Skin of body (tissue), 1 donor: ENCODE measurements at regions not wholly inside any gene's neighbourhood (a gene's known extent, or its start where the extent isn't known, plus 50 kb on each side); places are given as distances from the start of the nearest gene placed in this dataset.
"Not testable (repeated sequence)": the region's sequence is repeated elsewhere in the genome, so short reads cannot be mapped to it uniquely, and the experiment has no call there.

Experiments used
- DNase-seq: peaks from one replicate; lab custom pipeline; 2025; lab: John Stamatoyannopoulos, UW

- DNase-seq: no peak
Observed at GRCh38 chr4:116668190-116668589, 417.2 kb downstream of the TRAM1L1 start.

DNA sequence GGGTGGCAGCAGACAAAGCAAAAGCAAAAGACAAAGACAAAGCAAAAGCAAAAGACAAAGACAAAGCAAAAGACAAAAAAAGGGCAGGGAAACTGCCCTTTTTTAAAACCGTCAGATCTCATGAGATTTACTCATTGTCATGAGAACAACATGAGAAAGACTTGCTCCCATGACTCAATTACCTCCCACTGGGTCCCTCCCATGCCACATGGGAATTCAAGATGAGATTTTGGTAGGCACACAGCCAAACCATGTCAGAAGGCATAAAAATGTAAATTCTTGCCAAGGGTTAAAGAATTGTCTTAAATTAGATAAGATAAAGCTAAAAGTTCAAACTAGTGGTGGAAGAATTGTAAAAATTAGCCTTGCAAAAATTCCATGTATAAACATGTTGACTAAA lies 419.7 kb downstream of the TRAM1L1 start:
- no peak for DNase-seq

- no peak for DNase-seq
Observed at GRCh38 chr4:116664198-116664597, 421.2 kb downstream of the TRAM1L1 start.

- DNase-seq: no peak
Observed at GRCh38 chr4:116639070-116639577, 446.3 kb downstream of the TRAM1L1 start.

GRCh38 chr4:116638592-116638991 lies 446.8 kb downstream of the TRAM1L1 start:
- DNase-seq: no peak

DNA sequence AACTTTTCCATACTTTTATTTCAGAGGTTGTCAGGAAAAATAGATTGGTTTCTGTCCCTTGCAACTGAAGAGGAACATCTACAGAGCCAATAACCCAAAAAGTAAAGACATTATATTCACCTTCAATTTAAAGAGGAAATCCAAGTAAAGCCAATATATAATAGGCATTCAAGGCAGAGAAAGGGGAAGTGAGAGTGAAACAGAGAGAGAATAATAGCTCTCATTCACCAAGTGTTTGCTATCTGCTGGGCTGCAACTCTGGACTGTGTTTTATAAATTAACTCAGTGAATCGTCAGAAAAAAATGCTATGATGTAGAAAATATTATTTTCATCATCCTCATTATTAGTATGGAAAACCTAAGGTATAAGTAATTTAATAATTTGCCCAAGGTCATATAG lies 448.5 kb downstream of the TRAM1L1 start:
- DNase-seq: no peak

DNA sequence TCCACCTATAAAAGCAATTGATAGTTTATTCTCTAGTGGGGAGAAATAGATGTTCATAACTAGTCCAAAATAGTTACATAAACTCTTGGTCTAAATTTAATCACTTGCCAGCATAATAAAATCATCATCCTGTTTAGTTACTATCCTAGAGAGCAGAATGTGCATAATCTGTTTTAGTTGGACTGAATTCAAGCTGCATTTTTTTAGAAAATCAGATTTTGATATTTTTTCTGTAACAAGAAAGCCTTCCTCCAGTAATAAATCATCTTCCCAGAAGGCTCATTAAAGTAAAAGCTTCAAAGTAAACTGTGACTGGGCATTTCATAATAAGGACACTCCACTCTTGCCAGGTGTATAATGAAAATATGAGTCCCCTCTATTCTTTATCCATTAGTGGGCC lies 453.1 kb downstream of the TRAM1L1 start:
- DNase-seq: no peak

DNA sequence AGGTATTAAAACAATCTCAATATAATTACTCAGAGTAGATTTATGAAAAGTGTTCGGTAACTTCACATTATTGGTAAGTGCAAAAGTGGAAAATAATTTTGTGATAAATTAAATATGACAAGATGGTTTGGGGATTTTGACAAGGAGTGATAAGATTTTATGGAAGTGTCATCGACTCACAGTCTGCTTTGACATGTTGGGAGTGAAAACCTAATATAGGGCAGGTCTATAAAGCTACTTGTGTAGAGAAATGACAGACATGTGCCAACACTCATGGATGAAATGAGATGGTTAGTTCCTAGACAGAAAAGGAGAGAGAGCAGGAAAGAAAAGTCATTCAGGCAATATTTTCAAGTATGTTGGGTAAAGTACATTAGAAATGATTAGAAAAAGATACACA lies 456.8 kb downstream of the TRAM1L1 start:
- no peak for DNase-seq

- DNase-seq: no peak
Observed at GRCh38 chr4:116627545-116627944, 457.8 kb downstream of the TRAM1L1 start.

GRCh38 chr4:116619508-116619907 lies 465.9 kb downstream of the TRAM1L1 start:
- DNase-seq: not testable (repeated sequence)

DNA sequence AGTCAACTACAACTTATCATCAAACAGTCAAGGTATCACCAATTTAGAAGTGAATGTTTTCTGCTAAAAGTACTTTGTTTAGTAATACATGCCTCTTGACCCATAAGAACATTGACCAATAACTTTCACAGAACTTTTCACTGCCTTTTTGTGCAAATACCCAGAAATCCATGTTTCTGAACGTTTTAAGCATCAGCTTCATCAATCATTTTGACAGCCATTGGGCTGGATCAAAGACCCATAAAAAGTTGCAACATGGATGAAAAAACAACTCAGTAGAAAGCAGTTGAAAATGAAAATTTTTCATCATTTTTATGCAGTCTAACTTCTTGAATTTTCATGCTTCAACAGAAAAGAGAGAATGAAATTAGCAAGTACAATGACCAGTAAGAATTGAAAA lies 466.7 kb downstream of the TRAM1L1 start:
- no peak for DNase-seq

DNA sequence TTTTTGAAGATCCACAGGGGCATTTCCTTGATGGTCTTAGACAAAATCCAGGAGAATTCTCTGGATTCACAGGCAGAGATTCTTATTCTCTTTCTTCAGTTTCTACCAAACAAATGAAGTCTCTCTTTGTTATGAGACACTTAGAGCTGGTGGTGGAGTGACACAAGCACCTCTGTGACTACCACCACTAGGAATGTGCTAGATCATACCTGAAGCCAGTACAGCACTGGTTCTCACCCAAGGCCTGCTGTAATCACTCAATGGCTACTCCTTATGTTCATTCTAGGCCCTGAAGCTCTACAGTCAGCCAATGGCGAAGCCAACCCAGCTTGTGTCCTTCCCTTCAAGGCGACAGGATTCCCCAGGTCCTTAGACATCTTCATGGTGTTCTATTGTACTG lies 482.3 kb downstream of the TRAM1L1 start:
- no peak for DNase-seq

- DNase-seq: no peak
Observed at GRCh38 chr4:116599859-116600258, 485.5 kb downstream of the TRAM1L1 start.

DNA sequence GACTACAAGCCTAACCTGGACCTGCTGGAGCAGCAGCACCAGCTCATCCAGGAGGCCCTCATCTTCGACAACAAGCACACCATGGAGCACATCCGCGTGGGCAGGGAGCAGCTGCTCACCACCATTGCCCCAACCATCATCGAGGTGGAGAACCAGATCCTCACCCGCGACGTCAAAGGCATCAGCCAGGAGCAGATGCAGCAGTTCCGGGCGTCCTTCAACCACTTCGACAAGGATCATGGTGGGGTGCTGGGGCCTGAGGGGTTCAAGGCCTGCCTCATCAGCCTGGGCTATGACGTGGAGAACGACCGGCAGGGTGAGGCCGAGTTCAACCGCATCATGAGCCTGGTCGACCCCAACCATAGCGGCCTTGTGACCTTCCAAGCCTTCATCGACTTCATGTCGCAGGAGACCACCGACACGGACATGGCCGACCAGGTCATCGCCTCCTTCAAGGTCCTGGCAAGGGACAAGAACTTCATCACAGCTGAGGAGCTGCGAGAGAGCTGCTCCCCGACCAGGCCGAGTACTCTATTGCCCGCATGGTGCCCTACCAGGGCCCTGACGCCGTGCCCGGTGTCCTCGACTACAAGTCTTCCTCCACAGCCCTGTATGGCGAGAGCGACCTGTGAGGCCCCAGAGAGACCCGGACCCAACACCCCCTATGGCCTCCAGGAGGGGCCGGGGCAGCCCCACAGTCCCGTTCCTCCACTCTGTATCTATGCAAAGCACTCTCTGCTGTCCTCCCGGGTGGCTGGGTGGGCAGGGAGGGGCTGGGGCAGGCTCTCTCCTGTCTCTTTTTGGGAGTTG lies 486.2 kb downstream of the TRAM1L1 start:
- no peak for DNase-seq

- DNase-seq: no peak
Observed at GRCh38 chr4:116598155-116598979, 487.0 kb downstream of the TRAM1L1 start.

DNA sequence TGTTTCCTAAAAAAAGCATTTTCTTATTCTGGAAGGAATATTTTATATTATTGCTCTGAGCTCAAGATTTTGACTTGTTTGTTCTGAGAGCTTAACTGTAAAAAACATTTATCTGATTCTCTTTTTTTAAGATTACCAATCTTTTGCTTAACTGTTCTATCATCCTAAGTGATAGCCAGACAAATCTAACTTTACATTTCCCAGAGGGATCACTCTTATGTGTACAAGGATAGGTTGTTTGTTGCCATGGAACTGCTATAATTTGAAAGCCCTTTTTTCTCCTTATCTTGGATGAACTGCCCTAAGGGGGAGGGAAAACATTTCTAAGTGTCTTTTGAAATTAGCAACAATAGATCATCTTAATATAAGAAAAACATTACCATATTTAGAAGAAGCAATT lies 494.7 kb downstream of the TRAM1L1 start:
- DNase-seq: no peak

GRCh38 chr4:116588783-116589182 lies 496.6 kb downstream of the TRAM1L1 start:
- DNase-seq: no peak

- no peak for DNase-seq
Observed at GRCh38 chr4:116585246-116585645, 500.1 kb downstream of the TRAM1L1 start.

- DNase-seq: no peak
Observed at GRCh38 chr4:116577321-116577720, 508.1 kb downstream of the TRAM1L1 start.

DNA sequence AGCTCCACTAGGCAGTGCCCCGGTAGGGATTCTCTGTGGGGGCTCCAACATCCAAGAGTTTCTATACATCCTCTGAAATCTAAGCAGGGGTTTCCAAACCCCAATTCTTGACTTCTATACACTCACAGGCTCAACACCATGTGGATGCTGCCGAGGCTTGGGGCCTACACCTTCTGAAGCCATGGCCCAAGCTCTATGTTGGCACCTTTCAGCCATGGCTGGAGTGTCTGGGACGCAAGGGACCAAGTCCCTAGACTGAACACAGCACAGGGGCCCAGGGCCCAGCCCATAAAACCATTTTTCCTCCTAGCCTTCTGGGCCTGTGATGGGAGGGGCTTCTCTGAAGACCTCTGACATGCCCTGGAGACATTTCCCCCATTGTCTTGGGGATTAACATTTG lies 511.8 kb downstream of the TRAM1L1 start:
- no peak for DNase-seq

DNA sequence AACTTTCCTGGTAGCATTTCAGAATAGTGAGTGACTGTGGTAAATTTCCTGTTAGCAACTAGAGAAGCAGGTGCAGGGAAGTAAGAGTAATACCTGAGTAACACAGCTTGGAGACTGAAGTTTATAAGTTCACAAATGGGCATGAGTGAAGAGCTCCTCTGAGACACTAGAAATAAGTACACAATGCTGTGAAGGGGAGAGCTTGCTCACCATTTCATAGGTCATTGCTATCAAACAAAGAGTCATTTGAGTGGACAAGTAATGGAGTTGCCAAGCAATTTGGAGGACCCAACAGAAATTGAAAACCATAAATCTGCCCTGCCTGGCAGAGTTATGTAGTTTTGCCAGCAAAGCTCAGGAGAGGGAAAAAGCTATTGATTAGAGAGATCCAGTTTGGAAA lies 523.6 kb downstream of the TRAM1L1 start:
- DNase-seq: no peak

DNA sequence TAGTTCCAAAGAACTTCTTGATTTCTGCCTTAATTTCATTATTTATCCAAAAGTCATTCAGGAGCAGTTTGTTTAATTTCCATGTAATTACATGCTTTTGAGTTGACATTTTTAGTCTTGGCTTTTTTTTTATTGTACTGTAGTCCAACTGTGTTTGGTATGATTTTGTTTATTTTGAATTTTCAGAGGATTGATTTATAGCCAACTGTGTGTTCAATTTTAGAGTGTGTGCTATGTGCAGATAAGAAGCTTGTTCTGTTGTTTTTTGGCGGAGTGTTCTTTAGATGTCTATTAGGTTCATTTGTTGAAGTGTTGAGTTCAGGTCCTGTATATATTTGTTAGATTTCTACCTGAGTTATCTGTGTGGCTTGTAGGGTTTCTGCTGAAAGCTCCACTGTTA lies 533.6 kb downstream of the TRAM1L1 start:
- DNase-seq: no peak

GRCh38 chr4:116547632-116548031 lies 537.7 kb downstream of the TRAM1L1 start:
- DNase-seq: no peak
